NB4 (cell line): ENCODE measurements at regions not wholly inside any gene's neighbourhood (a gene's known extent, or its start where the extent isn't known, plus 50 kb on each side); places are given as distances from the start of the nearest gene placed in this dataset.

Experiments
- CTCF ChIP-seq: IDR thresholded peaks from one replicate; pipeline ENCODE4 v1.5.1; 2012; ENCODE audit warnings: low read depth, low read length
- MAX ChIP-seq: IDR thresholded peaks from 2 replicates; pipeline ENCODE4 v1.6.1; 2011; ENCODE audit warnings: low read depth, low read length
- MYC ChIP-seq: IDR thresholded peaks from 2 replicates; pipeline ENCODE4 v1.6.1; 2011; ENCODE audit warnings: low read depth, low read length
- POLR2A ChIP-seq: IDR thresholded peaks from 2 replicates; pipeline ENCODE4 v1.6.1; 2011; ENCODE audit warnings: mild to moderate bottlenecking; ENCODE audit not compliant: insufficient read length; ENCODE audit errors: extremely low read depth

GRCh38 chr17:71753070-71753469 is 367.8 kb upstream of the SOX9 start:
- TF ChIP-seq CTCF: no peak
- TF ChIP-seq MAX: no peak
- TF ChIP-seq POLR2A: no peak
- TF ChIP-seq MYC: no peak
